ENCODE measurements at regions not wholly inside any gene's neighbourhood (a gene's known extent, or its start where the extent isn't known, plus 50 kb on each side); places are given as distances from the start of the nearest gene placed in this dataset.
"Not testable (repeated sequence)": the region's sequence is repeated elsewhere in the genome, so short reads cannot be mapped to it uniquely, and the experiment has no call there.

GRCh38 chr17:31609996-31610910, 218.8 kb downstream of the RAB11FIP4 start:
- Histone ChIP-seq H3K27ac (no peak overlapping the region), H3K4me3 (no peak overlapping the region), H3K9me3 (no peaks in the 10 kb centered on the region), H3K36me3 (no peaks in the 10 kb centered on the region), H3K4me1 (no peaks in the 10 kb centered on the region), H3K27me3 (no peaks in the 10 kb centered on the region)
- DNase-seq (no peak), ATAC-seq (no peak)
- intact Hi-C loops (cut with DNase I), result no loop called here
- no peak for TF ChIP-seq CTCF (IDR thresholded peaks at IDR 0.05)

GRCh38 chr17:31609331-31609730, 217.9 kb downstream of the RAB11FIP4 start:
- ATAC-seq (no peak), DNase-seq (no peak)
- H3K27ac ChIP-seq, result no peak overlapping the region
- intact Hi-C loops (cut with DNase I), result no loop called here
- TF ChIP-seq CTCF (IDR thresholded peaks at IDR 0.05), result no peak
- H3K9me3 ChIP-seq, result no peaks in the 10 kb centered on the region
- H3K27me3 ChIP-seq, result no peaks in the 10 kb centered on the region
- no peaks in the 10 kb centered on the region for H3K4me1 ChIP-seq
- no peak overlapping the region for H3K4me3 ChIP-seq
- H3K36me3 ChIP-seq, result no peaks in the 10 kb centered on the region

- Histone ChIP-seq H3K36me3 (no peaks in the 10 kb centered on the region), H3K4me1 (no peaks in the 10 kb centered on the region), H3K9me3 (no peaks in the 10 kb centered on the region), H3K27ac (no peak overlapping the region), H3K4me3 (no peak overlapping the region), H3K27me3 (no peaks in the 10 kb centered on the region)
- ATAC-seq, result no peak
- no peak for TF ChIP-seq CTCF (IDR thresholded peaks at IDR 0.05)
- intact Hi-C loops (cut with DNase I), result no loop called here
- no peak for DNase-seq
Measured at GRCh38 chr17:31608659-31609254, 217.3 kb downstream of the RAB11FIP4 start.

GRCh38 chr17:31605761-31606160, 214.3 kb downstream of the RAB11FIP4 start:
- Histone ChIP-seq H3K4me3 (no peak overlapping the region), H3K9me3 (no peaks in the 10 kb centered on the region), H3K27me3 (no peaks in the 10 kb centered on the region), H3K27ac (no peak overlapping the region), H3K4me1 (no peaks in the 10 kb centered on the region), H3K36me3 (no peaks in the 10 kb centered on the region)
- intact Hi-C loops (cut with DNase I), result no loop called here
- DNase-seq (no peak), ATAC-seq (no peak)
- no peak for TF ChIP-seq CTCF (IDR thresholded peaks at IDR 0.05)

- DNase-seq (no peak), ATAC-seq (no peak)
- H3K9me3 ChIP-seq, result no peaks in the 10 kb centered on the region
- TF ChIP-seq CTCF (IDR thresholded peaks at IDR 0.05), result no peak
- no peaks in the 10 kb centered on the region for H3K4me1 ChIP-seq
- no peak overlapping the region for H3K4me3 ChIP-seq
- no peak overlapping the region for H3K27ac ChIP-seq
- H3K36me3 ChIP-seq, result no peaks in the 10 kb centered on the region
- H3K27me3 ChIP-seq, result no peaks in the 10 kb centered on the region
- intact Hi-C loops (cut with DNase I), result no loop called here
Measured at GRCh38 chr17:31604936-31605335, 213.5 kb downstream of the RAB11FIP4 start.

GRCh38 chr17:31600144-31600543, 208.7 kb downstream of the RAB11FIP4 start:
- H3K4me3 ChIP-seq; ATAC-seq; H3K9me3 ChIP-seq; DNase-seq; H3K27ac ChIP-seq; H3K27me3 ChIP-seq; H3K36me3 ChIP-seq; intact Hi-C loops (cut with DNase I): not testable (repeated sequence)
- peaks cover 0 to 24% of the 10 kb centered on the region in 2 donors for H3K4me1 ChIP-seq

All from left lung (tissue), 4 donors.